ENCODE measurements at regions not wholly inside any gene's neighbourhood (a gene's known extent, or its start where the extent isn't known, plus 50 kb on each side); places are given as distances from the start of the nearest gene placed in this dataset.
"Not testable (repeated sequence)": the region's sequence is repeated elsewhere in the genome, so short reads cannot be mapped to it uniquely, and the experiment has no call there.

DNA sequence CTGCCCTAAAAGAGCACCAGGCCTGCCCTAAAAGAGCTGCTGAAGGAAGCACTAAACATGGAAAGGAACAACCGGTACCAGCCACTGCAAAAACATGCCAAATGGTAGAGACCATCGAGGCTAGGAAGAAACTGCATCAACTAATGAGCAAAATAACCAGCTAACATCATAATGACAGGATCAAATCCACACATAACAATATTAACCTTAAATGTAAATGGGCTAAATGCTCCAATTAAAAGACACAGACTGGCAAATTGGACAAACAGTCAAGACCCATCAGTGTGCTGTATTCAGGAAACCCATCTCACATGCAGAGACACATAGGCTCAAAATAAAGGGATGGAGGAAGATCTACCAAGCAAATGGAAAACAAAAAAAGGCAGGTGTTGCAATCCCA lies 104.7 kb downstream of the C4BPA start:
- TF ChIP-seq, protein P1, sequence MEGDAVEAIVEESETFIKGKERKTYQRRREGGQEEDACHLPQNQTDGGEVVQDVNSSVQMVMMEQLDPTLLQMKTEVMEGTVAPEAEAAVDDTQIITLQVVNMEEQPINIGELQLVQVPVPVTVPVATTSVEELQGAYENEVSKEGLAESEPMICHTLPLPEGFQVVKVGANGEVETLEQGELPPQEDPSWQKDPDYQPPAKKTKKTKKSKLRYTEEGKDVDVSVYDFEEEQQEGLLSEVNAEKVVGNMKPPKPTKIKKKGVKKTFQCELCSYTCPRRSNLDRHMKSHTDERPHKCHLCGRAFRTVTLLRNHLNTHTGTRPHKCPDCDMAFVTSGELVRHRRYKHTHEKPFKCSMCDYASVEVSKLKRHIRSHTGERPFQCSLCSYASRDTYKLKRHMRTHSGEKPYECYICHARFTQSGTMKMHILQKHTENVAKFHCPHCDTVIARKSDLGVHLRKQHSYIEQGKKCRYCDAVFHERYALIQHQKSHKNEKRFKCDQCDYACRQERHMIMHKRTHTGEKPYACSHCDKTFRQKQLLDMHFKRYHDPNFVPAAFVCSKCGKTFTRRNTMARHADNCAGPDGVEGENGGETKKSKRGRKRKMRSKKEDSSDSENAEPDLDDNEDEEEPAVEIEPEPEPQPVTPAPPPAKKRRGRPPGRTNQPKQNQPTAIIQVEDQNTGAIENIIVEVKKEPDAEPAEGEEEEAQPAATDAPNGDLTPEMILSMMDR (IDR thresholded peaks at IDR 0.05), result not testable (repeated sequence)
- TF ChIP-seq POLR2A (IDR thresholded peaks at IDR 0.05), result not testable (repeated sequence)
